ENCODE measurements at regions not wholly inside any gene's neighbourhood (a gene's known extent, or its start where the extent isn't known, plus 50 kb on each side); places are given as distances from the start of the nearest gene placed in this dataset.

- TF ChIP-seq FOXA1 (IDR thresholded peaks at IDR 0.05): no peak
- TF ChIP-seq FOXM1 (IDR thresholded peaks at IDR 0.05; ENCODE audit: borderline replicate concordance): no peak
- TF ChIP-seq L3MBTL2 (conservative IDR thresholded peaks at IDR 0.05): no peak
- TF ChIP-seq BHLHE40 (IDR thresholded peaks at IDR 0.05; ENCODE audit: borderline replicate concordance): no peak
Observed at GRCh38 chr6:164478426-164478825, 831.0 kb downstream of the C6orf118 start.

All from HEK293T (cell line).